ENCODE measurements at regions not wholly inside any gene's neighbourhood (a gene's known extent, or its start where the extent isn't known, plus 50 kb on each side); places are given as distances from the start of the nearest gene placed in this dataset.
A peak's percentile ranks its signal among the peaks of the same experiment; 100 is the strongest.

GRCh38 chr16:14370736-14371234, 259.3 kb downstream of the PARN start:
- H3K4me1 ChIP-seq: peaks cover 35% of the 10 kb centered on the region
- H3K9me3 ChIP-seq: no peaks in the 10 kb centered on the region
- H3K36me3 ChIP-seq: no peaks in the 10 kb centered on the region
- H3K27me3 ChIP-seq: no peaks in the 10 kb centered on the region
- H3K27ac ChIP-seq: no peak overlapping the region
- TF ChIP-seq EP300 (IDR thresholded peaks at IDR 0.05) (no peak), POLR2A (IDR thresholded peaks at IDR 0.05) (no peak), POLR2AphosphoS5 (IDR thresholded peaks at IDR 0.05) (no peak), CTCF (IDR thresholded peaks at IDR 0.05) (no peak)
- H3K4me3 ChIP-seq: no peak overlapping the region
- DNase-seq (ENCODE audit: low spot score in 2 of 2): no peak
- WGBS: 61% methylated on average over 7 of the region's 7 CpGs

- TF ChIP-seq CTCF (IDR thresholded peaks at IDR 0.05): no peak
- Histone ChIP-seq H3K4me3 (no peak overlapping the region), H3K4me1 (peaks cover 35% of the 10 kb centered on the region), H3K9me3 (no peaks in the 10 kb centered on the region), H3K36me3 (no peaks in the 10 kb centered on the region), H3K27me3 (no peaks in the 10 kb centered on the region), H3K27ac (peak overlapping the region; percentile 43)
- WGBS: 25% methylated on average over 25 of the region's 26 CpGs
- no peak for DNase-seq (ENCODE audit: low spot score in 2 of 2)
Observed at GRCh38 chr16:14369734-14370598, 260.1 kb downstream of the PARN start.

- H3K4me1 ChIP-seq: peaks cover 39% of the 10 kb centered on the region
Observed at GRCh38 chr16:14368399-14368798, 261.7 kb downstream of the PARN start.

GRCh38 chr16:14366974-14367707, 262.9 kb downstream of the PARN start:
- no peaks in the 10 kb centered on the region for H3K36me3 ChIP-seq
- no peak overlapping the region for H3K27ac ChIP-seq
- H3K9me3 ChIP-seq: no peaks in the 10 kb centered on the region
- TF ChIP-seq EP300 (IDR thresholded peaks at IDR 0.05): no peak
- peaks cover 39% of the 10 kb centered on the region for H3K4me1 ChIP-seq
- no peaks in the 10 kb centered on the region for H3K27me3 ChIP-seq
- no peak overlapping the region for H3K4me3 ChIP-seq
- no peak for DNase-seq (ENCODE audit: low spot score in 2 of 2)
- 83% methylated on average over 10 of the region's 10 CpGs for WGBS

More at GRCh38 chr16:14368399-14368798, 261.7 kb downstream of the PARN start:
- no peak for DNase-seq (ENCODE audit: low spot score in 2 of 2)
- TF ChIP-seq CTCF (IDR thresholded peaks at IDR 0.05) (no peak), POLR2AphosphoS5 (IDR thresholded peaks at IDR 0.05) (no peak), EP300 (IDR thresholded peaks at IDR 0.05) (no peak), POLR2A (IDR thresholded peaks at IDR 0.05) (no peak)
- H3K27me3 ChIP-seq: no peaks in the 10 kb centered on the region
- no peak overlapping the region for H3K27ac ChIP-seq
- no peaks in the 10 kb centered on the region for H3K9me3 ChIP-seq
- H3K36me3 ChIP-seq: no peaks in the 10 kb centered on the region
- no peak overlapping the region for H3K4me3 ChIP-seq
- 86% methylated on average over 3 of the region's 3 CpGs for WGBS

- Histone ChIP-seq H3K27me3 (no peaks in the 10 kb centered on the region), H3K4me1 (peaks cover 39% of the 10 kb centered on the region), H3K36me3 (no peaks in the 10 kb centered on the region), H3K9me3 (no peaks in the 10 kb centered on the region), H3K27ac (no peak overlapping the region), H3K4me3 (no peak overlapping the region)
- 94% methylated on average over 7 of the region's 7 CpGs for WGBS
- TF ChIP-seq POLR2AphosphoS5 (IDR thresholded peaks at IDR 0.05): no peak
- no peak for DNase-seq (ENCODE audit: low spot score in 2 of 2)
Observed at GRCh38 chr16:14366447-14366846, 263.6 kb downstream of the PARN start.

GRCh38 chr16:14365200-14365851, 264.7 kb downstream of the PARN start:
- DNase-seq (ENCODE audit: low spot score in 2 of 2): no peak
- Histone ChIP-seq H3K27ac (no peak overlapping the region), H3K4me1 (peaks cover 31% of the 10 kb centered on the region), H3K27me3 (no peaks in the 10 kb centered on the region), H3K9me3 (no peaks in the 10 kb centered on the region), H3K4me3 (no peak overlapping the region), H3K36me3 (no peaks in the 10 kb centered on the region)
- 89% methylated on average over 13 of the region's 13 CpGs for WGBS
- TF ChIP-seq EP300 (IDR thresholded peaks at IDR 0.05) (no peak), CTCF (IDR thresholded peaks at IDR 0.05) (no peak), POLR2A (IDR thresholded peaks at IDR 0.05) (no peak), POLR2AphosphoS5 (IDR thresholded peaks at IDR 0.05) (no peak)

Measured in suprapubic skin (tissue), 4 donors.